Ovary (tissue), 7 donors: ENCODE measurements at regions not wholly inside any gene's neighbourhood (a gene's known extent, or its start where the extent isn't known, plus 50 kb on each side); places are given as distances from the start of the nearest gene placed in this dataset.
A peak's percentile ranks its signal among the peaks of the same experiment; 100 is the strongest.

Experiments
- DNase-seq, 5 donors: peaks; one replicate each; pipeline ENCODE4 v3.0.0-alpha.2; 2019 to 2020
- H3K27ac ChIP-seq, 2 donors: fragments of 200-600 bp; one replicate each; pipeline versions ENCODE4 v1.5.1 to v1.8.0; 2019 to 2022
- H3K27me3 ChIP-seq: fragments of 200-600 bp; one replicate; pipeline ENCODE4 v1.8.0; 2022
- H3K36me3 ChIP-seq: fragments of 200-600 bp; sonication (generic); one replicate; pipeline ENCODE4 v1.5.1; 2019
- H3K4me1 ChIP-seq: one replicate; pipeline ENCODE4 v1.8.1; 2013; ENCODE audit warnings: mild to moderate bottlenecking, moderate library complexity; ENCODE audit not compliant: insufficient read depth
- H3K4me3 ChIP-seq: fragments of 200-600 bp; sonication (generic); one replicate; pipeline ENCODE4 v1.5.1; 2017
- H3K9me3 ChIP-seq, 2 donors: fragments of 200-600 bp in 1 of 2; sonication (generic) in 1 of 2; one replicate each; pipeline versions ENCODE4 v1.5.1 to v1.8.1; 2013 to 2019; ENCODE audit warnings: mild to moderate bottlenecking in 1 of 2, moderate library complexity in 1 of 2
- EP300 ChIP-seq: sonication (generic); formaldehyde crosslinking; IDR thresholded peaks from one replicate; pipeline ENCODE4 v1.6.1; 2017; ENCODE audit warnings: antibody characterized with exemption
- POLR2A ChIP-seq: fragments of 450-650 bp; IDR thresholded peaks from one replicate; pipeline ENCODE4 v1.6.1; 2017; ENCODE audit warnings: antibody characterized with exemption, mild to moderate bottlenecking, moderate library complexity
- WGBS, 3 donors: extraction: QIAGEN DNeasy Blood & Tissue Kit in 1 of 3; methylation state at CpG; one replicate each; pipeline versions ENCODE4 v1.1.5 to v1.1.7; 2013 to 2017; 5-methylcytosine and 5-hydroxymethylcytosine counted together
- intact Hi-C, 4 donors: fragments of 100-400 bp; cut with DNase I; formaldehyde crosslinking; loops; one replicate each; pipeline versions ENCODE4 v1.11.0 to v1.15.1; 2022 to 2023
- TF ChIP-seq, protein P1 (sequence below), 3 donors: fragments of 450-650 bp in 2 of 3; fragments of 200-600 bp in 1 of 3; IDR thresholded peaks; one replicate each; pipeline versions ENCODE4 v1.5.1 to v1.8.0; 2016 to 2022; ENCODE audit warnings: antibody characterized with exemption in 3 of 3, mild to moderate bottlenecking in 1 of 3
- donor health status: DM: no; HTN: no; CAD: no; lungs with moderate emphysema.
- donor health status: DM: no; HTN: no; CAD: no.
- donor health status: Bipolar disorder and iron deficiency.
- donor health status: DM: no; HTN: no; CAD: no.
- donor health status: DM: yes; HTN: yes; CAD: no.

DNA sequence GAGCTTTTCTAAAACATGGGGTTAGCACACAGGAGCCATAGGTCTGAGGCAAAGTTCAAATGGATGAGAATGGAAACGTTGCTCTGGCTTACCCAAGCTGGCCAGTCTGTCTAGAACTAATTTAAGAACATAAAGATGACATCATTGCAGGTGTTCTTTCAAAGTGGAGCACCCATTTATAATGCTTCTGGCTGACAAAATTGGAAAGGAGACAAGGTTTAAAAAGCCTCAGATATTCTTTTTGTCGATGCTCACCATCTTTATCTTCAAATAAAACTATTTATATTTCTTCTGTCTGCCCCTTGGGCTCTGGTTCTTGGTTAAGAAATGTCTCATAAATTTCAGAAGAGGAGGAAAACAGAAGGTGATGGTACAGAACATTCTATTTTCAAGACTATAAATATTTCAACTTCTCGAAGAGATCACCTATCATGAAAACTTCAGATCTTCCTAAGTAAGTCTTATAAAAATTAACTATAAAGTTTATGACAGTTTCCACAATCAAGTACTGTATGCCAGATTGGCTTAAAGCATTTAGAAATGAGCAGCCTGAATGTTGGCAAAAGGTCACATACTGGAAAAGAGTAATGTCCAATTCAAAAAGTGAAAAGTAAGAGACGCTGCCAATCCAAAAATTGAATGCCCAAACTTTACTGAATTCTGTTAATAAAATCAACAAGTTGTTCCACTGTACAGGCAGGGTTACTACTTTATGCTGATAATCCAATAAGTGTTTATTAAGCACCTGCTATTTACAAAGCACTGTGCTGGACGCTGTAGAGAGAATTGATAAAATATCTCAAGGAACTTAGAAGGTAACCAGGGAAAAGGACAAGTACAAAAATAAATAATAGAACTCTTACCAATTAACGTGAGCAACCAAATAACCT is 92.0 kb downstream of the ETS2 start:
- WGBS, 3 donors: 46 to 54% (median 54%) methylated on average over 6 of the region's 6 CpGs
- TF ChIP-seq, protein P1, sequence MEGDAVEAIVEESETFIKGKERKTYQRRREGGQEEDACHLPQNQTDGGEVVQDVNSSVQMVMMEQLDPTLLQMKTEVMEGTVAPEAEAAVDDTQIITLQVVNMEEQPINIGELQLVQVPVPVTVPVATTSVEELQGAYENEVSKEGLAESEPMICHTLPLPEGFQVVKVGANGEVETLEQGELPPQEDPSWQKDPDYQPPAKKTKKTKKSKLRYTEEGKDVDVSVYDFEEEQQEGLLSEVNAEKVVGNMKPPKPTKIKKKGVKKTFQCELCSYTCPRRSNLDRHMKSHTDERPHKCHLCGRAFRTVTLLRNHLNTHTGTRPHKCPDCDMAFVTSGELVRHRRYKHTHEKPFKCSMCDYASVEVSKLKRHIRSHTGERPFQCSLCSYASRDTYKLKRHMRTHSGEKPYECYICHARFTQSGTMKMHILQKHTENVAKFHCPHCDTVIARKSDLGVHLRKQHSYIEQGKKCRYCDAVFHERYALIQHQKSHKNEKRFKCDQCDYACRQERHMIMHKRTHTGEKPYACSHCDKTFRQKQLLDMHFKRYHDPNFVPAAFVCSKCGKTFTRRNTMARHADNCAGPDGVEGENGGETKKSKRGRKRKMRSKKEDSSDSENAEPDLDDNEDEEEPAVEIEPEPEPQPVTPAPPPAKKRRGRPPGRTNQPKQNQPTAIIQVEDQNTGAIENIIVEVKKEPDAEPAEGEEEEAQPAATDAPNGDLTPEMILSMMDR (IDR thresholded peaks at IDR 0.05): no peak
- TF ChIP-seq POLR2A (no peak), EP300 (no peak)
- Histone ChIP-seq H3K27ac (no peak overlapping the region), H3K36me3 (no peaks in the 10 kb centered on the region), H3K9me3 (no peaks in the 10 kb centered on the region), H3K4me1 (no peaks in the 10 kb centered on the region), H3K27me3 (no peaks in the 10 kb centered on the region), H3K4me3 (no peak overlapping the region)
- no peak for DNase-seq
- intact Hi-C loops: no loop called here

- intact Hi-C loops: no loop called here
- no peak for DNase-seq
- H3K9me3 ChIP-seq: no peaks in the 10 kb centered on the region
- no peaks in the 10 kb centered on the region for H3K36me3 ChIP-seq
- H3K4me3 ChIP-seq: no peak overlapping the region
- WGBS, 3 donors: 95 to 97% (median 96%) methylated on average over 3 of the region's 3 CpGs
- H3K27ac ChIP-seq: no peak overlapping the region
- no peaks in the 10 kb centered on the region for H3K4me1 ChIP-seq
- no peaks in the 10 kb centered on the region for H3K27me3 ChIP-seq
- TF ChIP-seq POLR2A (no peak), EP300 (no peak)
- TF ChIP-seq, protein P1 (IDR thresholded peaks at IDR 0.05): no peak
Observed at GRCh38 chr21:38894899-38895298, 89.2 kb downstream of the ETS2 start.

- Histone ChIP-seq H3K27ac (peak overlapping the region in 1 of 2 donors; percentile 31), H3K4me3 (no peak overlapping the region), H3K9me3 (no peaks in the 10 kb centered on the region), H3K27me3 (no peaks in the 10 kb centered on the region), H3K4me1 (no peaks in the 10 kb centered on the region), H3K36me3 (no peaks in the 10 kb centered on the region)
- 10 to 18% (median 11%) methylated on average over 2 of the region's 2 CpGs for whole genome bisulfite sequencing, 3 donors
- TF ChIP-seq POLR2A (no peak), EP300 (no peak)
- TF ChIP-seq, protein P1 (IDR thresholded peaks at IDR 0.05): no peak
- intact Hi-C loops: no loop called here
- no peak for DNase-seq
Observed at GRCh38 chr21:38888991-38889561, 83.3 kb downstream of the ETS2 start.

DNA sequence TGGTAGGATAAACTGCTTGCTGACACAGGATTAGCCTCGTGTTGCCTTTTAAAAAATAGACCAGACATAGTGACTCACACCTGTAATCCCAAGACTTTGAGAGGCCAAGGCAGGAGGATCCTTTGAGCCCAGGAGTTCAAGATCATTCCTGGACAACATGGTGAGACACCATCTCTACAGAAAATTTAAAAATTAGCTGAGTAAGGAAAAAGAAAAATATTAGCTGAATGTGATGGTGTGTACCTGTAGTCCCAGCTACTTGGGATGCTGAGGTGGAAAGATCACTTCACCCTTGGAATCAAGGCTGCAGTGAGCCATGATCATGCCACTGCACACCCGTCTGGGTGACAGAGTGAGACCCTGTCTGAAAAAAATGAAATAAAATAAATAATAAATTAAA is 82.0 kb downstream of the ETS2 start:
- H3K36me3 ChIP-seq: no peaks in the 10 kb centered on the region
- no peaks in the 10 kb centered on the region for H3K4me1 ChIP-seq
- H3K4me3 ChIP-seq: no peak overlapping the region
- TF ChIP-seq POLR2A (no peak), EP300 (no peak)
- TF ChIP-seq, protein P1 (IDR thresholded peaks at IDR 0.05): no peak
- no peaks in the 10 kb centered on the region for H3K27me3 ChIP-seq
- 87 to 94% (median 89%) methylated on average over 2 of the region's 2 CpGs for WGBS, 3 donors
- no peak for DNase-seq
- H3K27ac ChIP-seq: no peak overlapping the region
- H3K9me3 ChIP-seq: no peaks in the 10 kb centered on the region
- intact Hi-C loops: no loop called here
